Loucy (cell line): ENCODE measurements at regions not wholly inside any gene's neighbourhood (a gene's known extent, or its start where the extent isn't known, plus 50 kb on each side); places are given as distances from the start of the nearest gene placed in this dataset.

ENCODE experiments used
- H2AFZ ChIP-seq: fragments of 200-600 bp; sonication (generic); 2 replicates; pipeline ENCODE4 v1.6.0; 2016; ENCODE audit warnings: antibody characterized with exemption, mild to moderate bottlenecking, low read length, moderate library complexity
- H3F3A ChIP-seq: fragments of 200-600 bp; 2 replicates; pipeline ENCODE4 v1.6.0; 2016; ENCODE audit warnings: antibody characterized with exemption, low read depth, mild to moderate bottlenecking
- H3K27me3 ChIP-seq: fragments of 200-600 bp; sonication (generic); 2 replicates; pipeline ENCODE4 v1.6.1; 2014; ENCODE audit warnings: low read length, mild to moderate bottlenecking; ENCODE audit not compliant: insufficient read depth, poor library complexity, severe bottlenecking
- H3K36me3 ChIP-seq: fragments of 200-600 bp; sonication (generic); 2 replicates; pipeline ENCODE4 v1.6.1; 2016; ENCODE audit warnings: low read length; ENCODE audit not compliant: insufficient read depth
- H3K4me1 ChIP-seq: fragments of 200-600 bp; sonication (generic); 2 replicates; pipeline ENCODE4 v1.5.1; 2014; ENCODE audit warnings: low read length, mild to moderate bottlenecking; ENCODE audit not compliant: insufficient read depth, poor library complexity, severe bottlenecking
- H3K4me2 ChIP-seq: fragments of 200-600 bp; sonication (generic); 2 replicates; pipeline ENCODE4 v1.6.0; 2014; ENCODE audit warnings: antibody characterized with exemption, low read length, low read depth, mild to moderate bottlenecking; ENCODE audit not compliant: poor library complexity, severe bottlenecking
- H3K4me3 ChIP-seq: fragments of 200-600 bp; sonication (generic); 2 replicates; pipeline ENCODE4 v1.5.1; 2014; ENCODE audit warnings: low read length, mild to moderate bottlenecking, mixed read lengths; ENCODE audit not compliant: poor library complexity, severe bottlenecking
- H3K79me2 ChIP-seq: fragments of 200-600 bp; sonication (generic); 2 replicates; pipeline ENCODE4 v1.6.1; 2014; ENCODE audit warnings: low read length; ENCODE audit not compliant: insufficient read depth
- H3K9ac ChIP-seq: fragments of 200-600 bp; sonication (generic); 2 replicates; pipeline ENCODE4 v1.6.0; 2014; ENCODE audit warnings: mild to moderate bottlenecking, low read depth, low read length, moderate library complexity; ENCODE audit not compliant: poor library complexity, severe bottlenecking
- H3K9me2 ChIP-seq: fragments of 200-600 bp; sonication (generic); replicated peaks from 2 replicates; pipeline ENCODE4 v1.6.1; 2016; ENCODE audit warnings: low read depth, low read length, mixed read lengths
- H3K9me3 ChIP-seq: fragments of 200-600 bp; sonication (generic); 2 replicates; pipeline ENCODE4 v1.6.1; 2014; ENCODE audit warnings: mild to moderate bottlenecking, antibody characterized with exemption, low read length, low read depth; ENCODE audit not compliant: insufficient read depth
- H4K20me1 ChIP-seq: fragments of 200-600 bp; sonication (generic); 2 replicates; pipeline ENCODE4 v1.6.0; 2014; ENCODE audit warnings: antibody characterized with exemption, low read length, mild to moderate bottlenecking; ENCODE audit not compliant: insufficient read depth, poor library complexity, severe bottlenecking
- EZH2phosphoT487 ChIP-seq: fragments of 200-600 bp; IDR thresholded peaks from 2 replicates; pipeline ENCODE4 v1.6.1; 2018; ENCODE audit warnings: antibody characterized with exemption, mild to moderate bottlenecking, moderate library complexity, borderline replicate concordance
- TF ChIP-seq, protein P1 (sequence below): fragments of 200-600 bp; sonication (generic); conservative IDR thresholded peaks from 2 replicates; pipeline ENCODE4 v1.5.1; 2014; ENCODE audit warnings: mild to moderate bottlenecking, antibody characterized with exemption, low read length

DNA sequence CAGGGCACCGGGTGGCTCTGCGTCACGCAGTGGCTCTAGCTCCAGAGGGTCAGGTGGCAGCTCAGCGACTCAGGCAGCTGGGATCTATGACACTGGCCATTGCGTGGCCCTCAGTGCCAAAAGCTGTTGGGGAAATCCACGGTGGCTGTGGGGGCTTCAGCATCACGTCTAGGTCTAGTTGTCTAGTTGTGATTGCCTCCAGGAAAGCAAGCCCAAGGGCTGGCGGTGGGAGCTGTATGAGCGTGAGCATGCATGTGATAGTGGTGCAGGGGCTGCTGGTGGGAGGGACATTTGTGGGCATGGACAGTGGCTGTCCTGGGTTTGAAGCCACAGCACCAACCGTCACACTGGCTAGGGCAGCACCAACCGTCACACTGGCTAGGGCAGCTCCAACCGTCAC, 191.4 kb downstream of the THBS2 start:
- no peak overlapping the region for H3K9ac ChIP-seq
- H3K79me2 ChIP-seq, result no peaks in the 10 kb centered on the region
- H3K4me1 ChIP-seq, result no peaks in the 10 kb centered on the region
- no peaks in the 10 kb centered on the region for H3K9me2 ChIP-seq
- H3K27me3 ChIP-seq, result no peaks in the 10 kb centered on the region
- no peak for TF ChIP-seq EZH2phosphoT487
- TF ChIP-seq, protein P1, sequence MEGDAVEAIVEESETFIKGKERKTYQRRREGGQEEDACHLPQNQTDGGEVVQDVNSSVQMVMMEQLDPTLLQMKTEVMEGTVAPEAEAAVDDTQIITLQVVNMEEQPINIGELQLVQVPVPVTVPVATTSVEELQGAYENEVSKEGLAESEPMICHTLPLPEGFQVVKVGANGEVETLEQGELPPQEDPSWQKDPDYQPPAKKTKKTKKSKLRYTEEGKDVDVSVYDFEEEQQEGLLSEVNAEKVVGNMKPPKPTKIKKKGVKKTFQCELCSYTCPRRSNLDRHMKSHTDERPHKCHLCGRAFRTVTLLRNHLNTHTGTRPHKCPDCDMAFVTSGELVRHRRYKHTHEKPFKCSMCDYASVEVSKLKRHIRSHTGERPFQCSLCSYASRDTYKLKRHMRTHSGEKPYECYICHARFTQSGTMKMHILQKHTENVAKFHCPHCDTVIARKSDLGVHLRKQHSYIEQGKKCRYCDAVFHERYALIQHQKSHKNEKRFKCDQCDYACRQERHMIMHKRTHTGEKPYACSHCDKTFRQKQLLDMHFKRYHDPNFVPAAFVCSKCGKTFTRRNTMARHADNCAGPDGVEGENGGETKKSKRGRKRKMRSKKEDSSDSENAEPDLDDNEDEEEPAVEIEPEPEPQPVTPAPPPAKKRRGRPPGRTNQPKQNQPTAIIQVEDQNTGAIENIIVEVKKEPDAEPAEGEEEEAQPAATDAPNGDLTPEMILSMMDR, result no peak
- H3K4me3 ChIP-seq, result no peak overlapping the region
- peaks cover 14% of the 10 kb centered on the region for H3K9me3 ChIP-seq
- no peak overlapping the region for H2AFZ ChIP-seq
- no peaks in the 10 kb centered on the region for H3F3A ChIP-seq
- H4K20me1 ChIP-seq, result no peaks in the 10 kb centered on the region
- no peaks in the 10 kb centered on the region for H3K36me3 ChIP-seq
- H3K4me2 ChIP-seq, result no peak overlapping the region

DNA sequence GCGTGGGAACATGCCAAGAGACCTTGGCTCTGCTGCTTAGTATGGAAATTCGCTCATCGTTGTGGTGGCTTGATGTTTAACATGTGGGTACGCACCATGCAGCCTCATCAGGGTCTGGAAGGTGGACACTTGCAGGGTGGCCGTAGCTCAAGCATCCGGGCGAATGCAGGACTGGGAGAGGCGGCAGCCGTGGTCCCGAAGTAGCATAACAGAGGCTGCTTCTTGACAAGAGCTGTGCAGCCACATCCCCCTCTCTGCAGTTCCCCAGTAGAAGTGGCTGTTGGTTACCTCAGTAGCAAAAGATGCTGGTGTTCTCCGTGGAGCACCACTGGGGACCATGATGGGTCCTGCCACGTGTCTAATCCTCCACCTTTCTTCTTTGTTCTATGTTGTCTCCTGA, 195.0 kb downstream of the THBS2 start:
- H3K79me2 ChIP-seq, result no peaks in the 10 kb centered on the region
- H3K4me1 ChIP-seq, result no peaks in the 10 kb centered on the region
- no peaks in the 10 kb centered on the region for H3K36me3 ChIP-seq
- no peak overlapping the region for H3K4me3 ChIP-seq
- peaks cover 10% of the 10 kb centered on the region; the same call in 1 of the 2 replicates for H3K9me3 ChIP-seq
- no peak overlapping the region for H2AFZ ChIP-seq
- H3K9me2 ChIP-seq, result no peaks in the 10 kb centered on the region
- H3K4me2 ChIP-seq, result no peak overlapping the region
- no peaks in the 10 kb centered on the region for H3K27me3 ChIP-seq
- TF ChIP-seq EZH2phosphoT487, result no peak
- TF ChIP-seq, protein P1, result no peak
- no peak overlapping the region for H3K9ac ChIP-seq
- no peaks in the 10 kb centered on the region for H4K20me1 ChIP-seq
- no peaks in the 10 kb centered on the region for H3F3A ChIP-seq

DNA sequence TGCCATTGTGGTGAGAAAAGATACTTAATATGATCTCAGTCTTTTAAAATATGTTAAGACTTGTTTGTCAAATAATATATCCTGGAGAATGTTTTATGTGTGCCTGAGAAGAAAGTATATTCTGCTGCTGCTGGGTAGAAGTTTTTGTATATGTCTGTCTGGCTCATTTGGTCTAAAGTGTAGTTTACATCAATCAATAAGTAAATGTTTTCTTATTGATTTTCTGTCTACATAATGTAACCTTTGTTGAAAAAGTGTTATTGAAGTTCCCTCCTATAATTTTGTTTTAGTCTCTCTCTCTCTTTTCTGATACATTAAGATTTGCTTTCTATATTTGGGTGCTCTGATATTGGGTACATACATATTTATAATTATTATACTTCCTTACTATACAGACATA, 201.2 kb downstream of the THBS2 start:
- 0 out of 2 replicates have a peak, but pooled peaks cover 12% of the 10 kb centered on the region for H3K9me3 ChIP-seq
- H3K27me3 ChIP-seq, result no peaks in the 10 kb centered on the region
- no peak overlapping the region for H3K4me2 ChIP-seq
- no peaks in the 10 kb centered on the region for H3K9me2 ChIP-seq
- no peak overlapping the region for H3K9ac ChIP-seq
- TF ChIP-seq EZH2phosphoT487, result no peak
- TF ChIP-seq, protein P1, result no peak
- H3K36me3 ChIP-seq, result no peaks in the 10 kb centered on the region
- H3K79me2 ChIP-seq, result no peaks in the 10 kb centered on the region
- no peak overlapping the region for H2AFZ ChIP-seq
- H3K4me1 ChIP-seq, result no peaks in the 10 kb centered on the region
- H4K20me1 ChIP-seq, result no peaks in the 10 kb centered on the region
- H3F3A ChIP-seq, result no peaks in the 10 kb centered on the region
- H3K4me3 ChIP-seq, result no peak overlapping the region
